Activated CD4-positive, alpha-beta memory T cell treated with anti-CD3 and anti-CD28 coated beads for 36 hours (primary cell): ENCODE measurements at regions not wholly inside any gene's neighbourhood (a gene's known extent, or its start where the extent isn't known, plus 50 kb on each side); places are given as distances from the start of the nearest gene placed in this dataset.

Source experiments
- CTCF ChIA-PET: fragments of 350-600 bp; sonication (Branson Sonifier 250); formaldehyde crosslinking; loops from one replicate; lab custom pipeline; 2021; ENCODE audit warnings: antibody characterized with exemption, inconsistent platforms; lab: Charles Lee
- POLR2A ChIA-PET: fragments of 350-600 bp; sonication (Branson Sonifier 250); formaldehyde crosslinking; loops from one replicate; lab custom pipeline; 2021; ENCODE audit warnings: antibody characterized with exemption; lab: Charles Lee
- DNase-seq: peaks from one replicate; pipeline ENCODE4 v3.0.0-alpha.2; 2020
- H3K27ac Mint-ChIP-seq: one replicate; pipeline ENCODE4 v1.8.0; 2021; ENCODE audit warnings: mixed read lengths
- H3K27me3 Mint-ChIP-seq: one replicate; pipeline ENCODE4 v1.8.0; 2021; ENCODE audit warnings: mixed read lengths
- H3K36me3 Mint-ChIP-seq: one replicate; pipeline ENCODE4 v1.8.0; 2021; ENCODE audit warnings: mixed read lengths
- H3K4me1 Mint-ChIP-seq: one replicate; pipeline ENCODE4 v1.8.0; 2021; ENCODE audit warnings: low read depth, mixed read lengths
- H3K4me3 Mint-ChIP-seq: one replicate; pipeline ENCODE4 v1.8.0; 2021; ENCODE audit warnings: mild to moderate bottlenecking, mixed read lengths
- H3K9me3 Mint-ChIP-seq: one replicate; pipeline ENCODE4 v1.8.0; 2021; ENCODE audit warnings: mixed read lengths
- intact Hi-C: fragments of 100-400 bp; cut with micrococcal nuclease; formaldehyde crosslinking; loops from one replicate; pipeline ENCODE4 v1.15.1; 2023

DNA sequence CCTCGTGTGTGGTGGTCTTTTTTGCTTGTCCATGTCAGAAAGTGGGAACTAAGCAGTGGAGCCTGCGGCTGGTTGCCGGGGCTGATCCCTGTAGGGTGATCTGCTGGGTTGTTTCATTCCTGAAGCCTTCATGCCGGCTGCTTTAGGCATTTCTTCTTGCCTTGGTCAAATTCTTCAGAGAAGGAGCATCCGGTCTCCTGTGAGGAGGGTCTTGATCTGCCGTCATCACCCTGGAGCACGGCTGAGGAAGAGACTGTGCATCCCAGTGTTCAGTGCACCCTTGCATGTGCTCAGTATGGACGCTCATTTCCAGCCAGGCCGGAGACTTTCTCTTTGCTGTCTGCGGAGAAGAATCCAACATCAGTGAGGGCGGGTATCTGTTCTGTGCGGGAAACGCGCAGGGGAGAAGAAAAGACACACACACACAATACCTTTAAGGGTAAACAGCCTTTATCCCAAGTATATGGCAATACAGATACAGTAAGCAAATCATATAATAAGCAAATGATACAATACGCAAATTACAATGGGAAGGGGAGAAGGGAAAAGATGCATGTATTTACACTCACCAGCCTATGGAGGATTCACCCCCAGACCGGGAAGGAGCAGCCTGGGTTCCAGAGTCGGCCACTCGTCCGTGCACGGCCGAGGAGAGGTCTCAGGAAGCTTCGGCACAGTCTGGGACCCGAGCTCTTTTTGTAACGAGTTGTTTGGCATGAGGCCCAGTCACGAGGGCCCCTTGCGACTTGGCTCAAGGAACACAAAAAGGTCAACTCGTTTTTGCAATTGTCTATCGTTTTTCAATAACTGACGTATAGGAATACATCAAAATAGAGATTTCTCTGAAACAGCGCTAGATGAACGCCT lies 1366.8 kb upstream of the TMEM132C start:
- no peak for DNase-seq
- ChIA-PET POLR2A (no interaction called here), CTCF (no interaction called here)
- no peaks in the 10 kb centered on the region for H3K4me1 Mint-ChIP-seq
- intact Hi-C loops: no loop called here
- H3K27ac Mint-ChIP-seq: no peak overlapping the region
- no peaks in the 10 kb centered on the region for H3K9me3 Mint-ChIP-seq
- H3K27me3 Mint-ChIP-seq: peaks cover 2% of the 10 kb centered on the region
- H3K36me3 Mint-ChIP-seq: no peaks in the 10 kb centered on the region
- no peak overlapping the region for H3K4me3 Mint-ChIP-seq

DNA sequence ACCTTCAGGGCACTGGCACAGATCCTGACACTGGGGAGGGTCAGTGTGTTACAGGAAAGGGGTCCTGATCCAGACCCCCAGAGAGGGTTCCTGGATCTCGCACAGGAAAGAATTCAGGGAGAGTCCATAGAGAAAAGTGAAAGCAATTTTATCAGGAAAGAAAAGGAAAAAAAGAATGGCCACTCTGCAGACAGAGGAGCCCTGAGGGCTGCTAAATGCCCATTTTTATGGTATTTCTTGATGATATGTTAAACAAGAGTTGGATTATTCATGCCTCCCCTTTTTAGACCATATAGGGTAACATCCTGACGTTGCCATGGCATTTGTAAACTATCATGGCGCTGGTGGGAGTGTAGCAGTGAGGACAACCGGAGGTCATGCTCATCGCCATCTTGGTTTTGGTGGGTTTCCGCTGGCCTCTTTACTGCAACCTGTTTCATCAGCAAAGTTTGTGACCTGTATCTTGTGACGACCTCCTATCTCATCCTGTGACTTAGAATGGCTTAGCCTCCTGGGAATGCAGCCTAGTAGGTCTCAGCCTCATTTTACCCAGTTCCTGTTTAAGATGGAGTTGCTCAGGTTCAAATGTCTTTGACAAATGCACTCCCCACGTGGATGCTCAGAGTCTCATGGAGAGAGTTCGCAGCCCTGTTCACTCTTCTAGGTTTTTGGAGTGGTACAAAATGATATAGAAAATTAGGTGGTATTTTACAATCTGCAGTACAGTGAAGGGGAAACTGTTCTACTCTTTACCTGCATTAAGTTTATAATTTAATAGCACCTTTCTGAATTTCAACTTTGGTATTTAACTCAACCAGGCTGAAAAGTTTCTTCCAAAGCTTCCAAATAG lies 1363.7 kb upstream of the TMEM132C start:
- no peak for DNase-seq
- ChIA-PET POLR2A (no interaction called here), CTCF (no interaction called here)
- no peak overlapping the region for H3K4me3 Mint-ChIP-seq
- no peak overlapping the region for H3K27ac Mint-ChIP-seq
- H3K9me3 Mint-ChIP-seq: no peaks in the 10 kb centered on the region
- intact Hi-C loops: no loop called here
- no peaks in the 10 kb centered on the region for H3K36me3 Mint-ChIP-seq
- H3K4me1 Mint-ChIP-seq: no peaks in the 10 kb centered on the region
- peaks cover 8% of the 10 kb centered on the region for H3K27me3 Mint-ChIP-seq

- ChIA-PET POLR2A (no interaction called here), CTCF (no interaction called here)
- Mint-ChIP-seq H3K36me3 (no peaks in the 10 kb centered on the region), H3K4me3 (no peak overlapping the region), H3K9me3 (no peaks in the 10 kb centered on the region), H3K27me3 (peaks cover 10% of the 10 kb centered on the region), H3K4me1 (no peaks in the 10 kb centered on the region), H3K27ac (no peak overlapping the region)
- no peak for DNase-seq
- intact Hi-C loops: no loop called here
Measured at GRCh38 chr12:126905752-126906151, 1361.2 kb upstream of the TMEM132C start.

- H3K4me1 Mint-ChIP-seq: no peaks in the 10 kb centered on the region
Measured at GRCh38 chr12:126907900-126908764, 1358.8 kb upstream of the TMEM132C start.

GRCh38 chr12:126908765-126909142 lies 1358.2 kb upstream of the TMEM132C start:
- peaks cover 10% of the 10 kb centered on the region for H3K27me3 Mint-ChIP-seq
- no peaks in the 10 kb centered on the region for H3K36me3 Mint-ChIP-seq
- H3K4me1 Mint-ChIP-seq: no peaks in the 10 kb centered on the region
- H3K9me3 Mint-ChIP-seq: no peaks in the 10 kb centered on the region
- DNase-seq: no peak
- POLR2A ChIA-PET: no interaction called here
- H3K27ac Mint-ChIP-seq: no peak overlapping the region
- intact Hi-C loops: no loop called here
- no peak overlapping the region for H3K4me3 Mint-ChIP-seq
- CTCF ChIA-PET: no interaction called here

More at GRCh38 chr12:126907900-126908764, 1358.8 kb upstream of the TMEM132C start:
- peaks cover 10% of the 10 kb centered on the region for H3K27me3 Mint-ChIP-seq
- no peaks in the 10 kb centered on the region for H3K9me3 Mint-ChIP-seq
- intact Hi-C loops: no loop called here
- no peak overlapping the region for H3K27ac Mint-ChIP-seq
- H3K36me3 Mint-ChIP-seq: no peaks in the 10 kb centered on the region
- ChIA-PET POLR2A (no interaction called here), CTCF (no interaction called here)
- H3K4me3 Mint-ChIP-seq: no peak overlapping the region
- DNase-seq: peak; percentile 23

DNA sequence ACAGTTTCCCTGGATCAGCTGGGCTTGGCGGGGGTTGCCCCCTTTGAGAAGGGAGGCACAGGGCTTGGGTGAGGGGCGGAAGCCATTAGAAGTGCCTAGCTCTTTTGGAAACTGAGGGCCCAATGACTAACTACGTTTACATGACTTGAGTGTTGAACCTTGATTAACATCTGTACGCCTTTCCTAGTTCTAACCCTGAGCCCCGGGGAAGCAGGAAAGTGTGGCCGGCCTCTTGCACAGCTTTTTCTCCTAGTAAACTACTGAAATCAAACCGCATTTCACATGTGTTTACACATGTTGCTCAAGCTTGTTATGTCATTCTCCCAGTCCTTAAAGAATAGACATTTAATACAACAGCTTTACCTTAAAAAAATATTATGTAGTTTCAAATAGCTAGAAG lies 1356.4 kb upstream of the TMEM132C start:
- Mint-ChIP-seq H3K36me3 (no peaks in the 10 kb centered on the region), H3K4me3 (no peak overlapping the region), H3K27ac (no peak overlapping the region), H3K9me3 (no peaks in the 10 kb centered on the region), H3K4me1 (no peaks in the 10 kb centered on the region), H3K27me3 (peaks cover 9% of the 10 kb centered on the region)
- ChIA-PET CTCF (no interaction called here), POLR2A (no interaction called here)
- intact Hi-C loops: no loop called here
- DNase-seq: no peak

DNA sequence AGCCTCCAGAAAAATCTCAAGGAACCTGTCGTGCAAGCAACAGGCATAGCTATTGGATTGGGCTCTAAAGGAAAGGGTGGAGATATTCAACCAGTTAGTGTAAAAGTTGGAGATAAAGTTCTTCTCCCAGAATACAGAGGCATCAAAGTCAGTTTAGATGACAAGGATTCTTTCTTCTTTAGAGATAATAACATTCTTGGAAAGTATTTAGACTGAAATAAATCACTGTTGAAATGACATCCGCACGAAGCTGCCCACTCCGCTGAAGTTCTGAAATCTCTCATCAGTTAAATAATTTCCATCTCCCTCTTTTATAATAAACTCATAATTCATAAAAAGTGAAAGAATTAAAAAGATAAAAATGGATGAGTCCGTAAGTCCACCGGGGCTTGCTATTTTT lies 1354.9 kb upstream of the TMEM132C start:
- DNase-seq: no peak
- Mint-ChIP-seq H3K36me3 (no peaks in the 10 kb centered on the region), H3K4me1 (no peaks in the 10 kb centered on the region), H3K27ac (no peak overlapping the region), H3K4me3 (no peak overlapping the region), H3K27me3 (peaks cover 5% of the 10 kb centered on the region), H3K9me3 (no peaks in the 10 kb centered on the region)
- POLR2A ChIA-PET: no interaction called here
- CTCF ChIA-PET: no interaction called here
- intact Hi-C loops: no loop called here

GRCh38 chr12:126914170-126914793 lies 1352.7 kb upstream of the TMEM132C start:
- DNase-seq: no peak
- peaks cover 4% of the 10 kb centered on the region for H3K9me3 Mint-ChIP-seq
- CTCF ChIA-PET: no interaction called here
- no peaks in the 10 kb centered on the region for H3K4me1 Mint-ChIP-seq
- H3K4me3 Mint-ChIP-seq: no peak overlapping the region
- POLR2A ChIA-PET: no interaction called here
- no peak overlapping the region for H3K27ac Mint-ChIP-seq
- no peaks in the 10 kb centered on the region for H3K36me3 Mint-ChIP-seq
- intact Hi-C loops: no loop called here
- peaks cover 4% of the 10 kb centered on the region for H3K27me3 Mint-ChIP-seq

GRCh38 chr12:126915309-126915708 lies 1351.7 kb upstream of the TMEM132C start:
- intact Hi-C loops: no loop called here
- POLR2A ChIA-PET: no interaction called here
- Mint-ChIP-seq H3K4me3 (no peak overlapping the region), H3K9me3 (peaks cover 4% of the 10 kb centered on the region), H3K27ac (no peak overlapping the region), H3K4me1 (no peaks in the 10 kb centered on the region), H3K36me3 (no peaks in the 10 kb centered on the region), H3K27me3 (peaks cover 4% of the 10 kb centered on the region)
- CTCF ChIA-PET: no interaction called here
- no peak for DNase-seq

GRCh38 chr12:126926023-126926594 lies 1340.9 kb upstream of the TMEM132C start:
- no peaks in the 10 kb centered on the region for H3K27me3 Mint-ChIP-seq
- ChIA-PET CTCF (no interaction called here), POLR2A (no interaction called here)
- H3K9me3 Mint-ChIP-seq: no peaks in the 10 kb centered on the region
- H3K27ac Mint-ChIP-seq: no peak overlapping the region
- H3K4me3 Mint-ChIP-seq: no peak overlapping the region
- intact Hi-C loops: no loop called here
- no peak for DNase-seq
- H3K4me1 Mint-ChIP-seq: no peaks in the 10 kb centered on the region
- no peaks in the 10 kb centered on the region for H3K36me3 Mint-ChIP-seq

DNA sequence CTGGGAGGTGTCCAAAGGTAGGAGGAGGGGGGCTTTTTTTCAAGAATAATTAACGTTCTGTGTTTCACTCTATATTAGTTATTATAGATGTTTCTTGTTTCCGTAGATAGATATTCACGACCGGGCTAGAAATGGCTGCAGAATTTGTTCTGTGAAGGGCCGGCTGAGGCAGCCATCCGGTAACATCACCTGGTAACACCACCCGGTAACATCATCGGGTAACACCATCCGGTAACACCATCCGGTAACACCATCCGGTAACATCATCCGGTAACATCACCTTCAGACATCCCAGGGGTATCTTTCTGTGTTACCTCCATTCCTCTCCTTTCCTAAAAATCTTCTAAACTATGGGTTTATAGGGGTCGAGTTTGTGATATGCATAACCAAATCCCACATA lies 1336.7 kb upstream of the TMEM132C start:
- ChIA-PET CTCF (no interaction called here), POLR2A (no interaction called here)
- H3K27ac Mint-ChIP-seq: no peak overlapping the region
- no peaks in the 10 kb centered on the region for H3K27me3 Mint-ChIP-seq
- no peak overlapping the region for H3K4me3 Mint-ChIP-seq
- intact Hi-C loops: no loop called here
- no peaks in the 10 kb centered on the region for H3K36me3 Mint-ChIP-seq
- no peaks in the 10 kb centered on the region for H3K9me3 Mint-ChIP-seq
- no peak for DNase-seq
- H3K4me1 Mint-ChIP-seq: no peaks in the 10 kb centered on the region
